Uterus (tissue), 3 donors: ENCODE measurements at regions not wholly inside any gene's neighbourhood (a gene's known extent, or its start where the extent isn't known, plus 50 kb on each side); places are given as distances from the start of the nearest gene placed in this dataset.

Experiments
- DNase-seq, 2 donors: peaks; one replicate each; pipeline ENCODE4 v3.0.0-alpha.2; 2019 to 2020
- H3K27ac ChIP-seq, 2 donors: fragments of 200-600 bp; sonication (generic); 1 replicate in 1 of 2; 2 replicates in 1 of 2; pipeline ENCODE4 v1.5.1; 2016 to 2018
- H3K27me3 ChIP-seq, 2 donors: fragments of 200-600 bp; sonication (generic); one replicate each; pipeline ENCODE4 v1.5.1; 2018 to 2019; ENCODE audit warnings: control low read depth in 1 of 2
- H3K36me3 ChIP-seq, 2 donors: fragments of 200-600 bp; sonication (generic); one replicate each; pipeline ENCODE4 v1.5.1; 2019; ENCODE audit warnings: control low read depth in 1 of 2
- H3K4me1 ChIP-seq, 2 donors: fragments of 200-600 bp; sonication (generic); one replicate each; pipeline ENCODE4 v1.5.1; 2018 to 2019; ENCODE audit warnings: control low read depth in 1 of 2
- H3K4me3 ChIP-seq, 2 donors: fragments of 200-600 bp; sonication (generic); 1 replicate in 1 of 2; 2 replicates in 1 of 2; pipeline ENCODE4 v1.5.1; 2018 to 2019; ENCODE audit warnings: mild to moderate bottlenecking in 1 of 2
- H3K9me3 ChIP-seq, 2 donors: fragments of 200-600 bp; sonication (generic); one replicate each; pipeline ENCODE4 v1.5.1; 2019; ENCODE audit warnings: control low read depth in 1 of 2
- POLR2A ChIP-seq, 2 donors: fragments of 450-650 bp; IDR thresholded peaks; one replicate each; pipeline ENCODE4 v1.6.1; 2016; ENCODE audit warnings: antibody characterized with exemption in 2 of 2, mild to moderate bottlenecking in 1 of 2, moderate library complexity in 1 of 2
- intact Hi-C: fragments of 100-400 bp; cut with DNase I; formaldehyde crosslinking; loops from one replicate; pipeline ENCODE4 v1.15.1; 2023; ENCODE audit warnings: low total_unique reads
- TF ChIP-seq, protein P1 (sequence below), 4 experiments: fragments of 200-600 bp in 2 of 4; fragments of 450-650 bp in 2 of 4; sonication (generic) in 2 of 4; IDR thresholded peaks; one replicate each; pipeline ENCODE4 v1.5.1; 2016 to 2019; ENCODE audit warnings: antibody characterized with exemption in 4 of 4, mild to moderate bottlenecking in 2 of 4, moderate library complexity in 1 of 4
- donor health status: DM: yes; HTN: yes; CAD: no.

DNA sequence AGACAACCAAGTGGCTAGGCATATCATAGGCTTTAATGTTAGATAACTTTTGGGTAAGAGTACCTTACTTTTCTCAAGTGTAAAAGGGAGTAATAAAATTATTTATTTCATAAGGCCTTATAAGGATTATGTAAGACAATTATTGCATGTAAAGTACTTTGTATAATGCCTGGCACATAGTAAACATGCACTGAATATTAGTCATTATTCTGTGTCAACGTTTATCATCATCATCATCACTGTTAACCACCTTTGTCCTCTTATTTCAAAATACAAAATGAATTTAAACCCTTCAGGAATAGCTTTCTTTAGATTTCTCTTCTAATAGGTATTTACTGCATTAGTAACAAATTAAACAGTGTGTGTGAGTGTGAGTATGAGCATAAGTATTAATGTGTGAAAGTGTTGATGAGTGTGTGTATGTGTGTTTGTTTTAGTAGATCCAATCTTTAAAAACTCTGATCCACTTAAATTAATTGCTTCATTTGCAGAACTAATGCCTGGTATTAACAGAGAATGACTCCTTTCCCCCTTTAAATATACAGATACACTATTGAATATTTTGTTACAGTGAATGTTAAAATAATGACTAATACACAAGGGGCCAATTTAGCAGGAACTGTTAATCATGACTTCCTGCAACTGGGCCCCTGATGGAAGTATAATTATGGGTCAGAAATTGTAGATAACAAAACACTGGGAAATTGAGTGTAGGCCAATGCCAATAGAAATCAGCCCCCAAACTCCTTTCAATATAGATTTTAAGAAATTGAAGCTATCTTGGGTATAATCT, 213.3 kb upstream of the FZD8 start:
- no peak for DNase-seq
- no peak overlapping the region for H3K27ac ChIP-seq
- no peaks in the 10 kb centered on the region for H3K27me3 ChIP-seq
- intact Hi-C loops, result no loop called here
- no peaks in the 10 kb centered on the region for H3K4me1 ChIP-seq
- no peak overlapping the region for H3K4me3 ChIP-seq
- no peaks in the 10 kb centered on the region for H3K9me3 ChIP-seq
- TF ChIP-seq, protein P1, sequence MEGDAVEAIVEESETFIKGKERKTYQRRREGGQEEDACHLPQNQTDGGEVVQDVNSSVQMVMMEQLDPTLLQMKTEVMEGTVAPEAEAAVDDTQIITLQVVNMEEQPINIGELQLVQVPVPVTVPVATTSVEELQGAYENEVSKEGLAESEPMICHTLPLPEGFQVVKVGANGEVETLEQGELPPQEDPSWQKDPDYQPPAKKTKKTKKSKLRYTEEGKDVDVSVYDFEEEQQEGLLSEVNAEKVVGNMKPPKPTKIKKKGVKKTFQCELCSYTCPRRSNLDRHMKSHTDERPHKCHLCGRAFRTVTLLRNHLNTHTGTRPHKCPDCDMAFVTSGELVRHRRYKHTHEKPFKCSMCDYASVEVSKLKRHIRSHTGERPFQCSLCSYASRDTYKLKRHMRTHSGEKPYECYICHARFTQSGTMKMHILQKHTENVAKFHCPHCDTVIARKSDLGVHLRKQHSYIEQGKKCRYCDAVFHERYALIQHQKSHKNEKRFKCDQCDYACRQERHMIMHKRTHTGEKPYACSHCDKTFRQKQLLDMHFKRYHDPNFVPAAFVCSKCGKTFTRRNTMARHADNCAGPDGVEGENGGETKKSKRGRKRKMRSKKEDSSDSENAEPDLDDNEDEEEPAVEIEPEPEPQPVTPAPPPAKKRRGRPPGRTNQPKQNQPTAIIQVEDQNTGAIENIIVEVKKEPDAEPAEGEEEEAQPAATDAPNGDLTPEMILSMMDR (IDR thresholded peaks at IDR 0.05), result no peak
- no peak for TF ChIP-seq POLR2A (IDR thresholded peaks at IDR 0.05)
- H3K36me3 ChIP-seq, result no peaks in the 10 kb centered on the region

GRCh38 chr10:35854661-35855060, 212.6 kb upstream of the FZD8 start:
- intact Hi-C loops, result no loop called here
- H3K27ac ChIP-seq, result no peak overlapping the region
- no peaks in the 10 kb centered on the region for H3K36me3 ChIP-seq
- TF ChIP-seq, protein P1 (IDR thresholded peaks at IDR 0.05), result no peak
- TF ChIP-seq POLR2A (IDR thresholded peaks at IDR 0.05), result no peak
- H3K4me1 ChIP-seq, result no peaks in the 10 kb centered on the region
- no peak for DNase-seq
- no peaks in the 10 kb centered on the region for H3K9me3 ChIP-seq
- H3K27me3 ChIP-seq, result no peaks in the 10 kb centered on the region
- H3K4me3 ChIP-seq, result no peak overlapping the region

- Histone ChIP-seq H3K36me3 (no peaks in the 10 kb centered on the region), H3K9me3 (no peaks in the 10 kb centered on the region), H3K4me1 (no peaks in the 10 kb centered on the region), H3K4me3 (no peak overlapping the region), H3K27me3 (no peaks in the 10 kb centered on the region), H3K27ac (no peak overlapping the region)
- intact Hi-C loops, result no loop called here
- DNase-seq, result no peak
- TF ChIP-seq POLR2A (IDR thresholded peaks at IDR 0.05), result no peak
- TF ChIP-seq, protein P1 (IDR thresholded peaks at IDR 0.05), result no peak
Observed at GRCh38 chr10:35852721-35853120, 210.6 kb upstream of the FZD8 start.

- no peak for DNase-seq
- Histone ChIP-seq H3K4me3 (no peak overlapping the region), H3K27me3 (no peaks in the 10 kb centered on the region), H3K9me3 (no peaks in the 10 kb centered on the region), H3K4me1 (no peaks in the 10 kb centered on the region), H3K27ac (no peak overlapping the region), H3K36me3 (no peaks in the 10 kb centered on the region)
- intact Hi-C loops, result no loop called here
- TF ChIP-seq POLR2A (IDR thresholded peaks at IDR 0.05), result no peak
- TF ChIP-seq, protein P1 (IDR thresholded peaks at IDR 0.05), result no peak
Observed at GRCh38 chr10:35848412-35848811, 206.3 kb upstream of the FZD8 start.

DNA sequence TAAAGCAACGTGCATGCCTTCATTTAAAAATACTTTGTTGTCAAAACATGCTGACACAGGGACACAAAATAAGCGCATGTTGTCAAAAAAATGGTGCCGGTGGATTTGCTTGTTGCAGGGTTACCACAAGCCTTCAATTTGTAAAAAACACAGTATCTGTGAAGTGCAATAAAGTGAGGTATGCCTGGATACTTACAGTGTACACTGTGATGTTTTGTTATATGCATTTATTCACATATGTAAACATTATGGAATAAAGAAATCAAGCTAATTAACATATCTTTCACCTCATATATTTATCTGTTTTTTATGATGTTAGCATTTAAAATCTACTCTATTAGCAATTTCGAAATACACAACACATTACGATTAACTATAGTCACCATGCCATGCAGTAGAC, 202.6 kb upstream of the FZD8 start:
- Histone ChIP-seq H3K36me3 (no peaks in the 10 kb centered on the region), H3K9me3 (no peaks in the 10 kb centered on the region), H3K4me1 (no peaks in the 10 kb centered on the region), H3K27me3 (no peaks in the 10 kb centered on the region), H3K4me3 (no peak overlapping the region), H3K27ac (no peak overlapping the region)
- TF ChIP-seq POLR2A (IDR thresholded peaks at IDR 0.05), result no peak
- TF ChIP-seq, protein P1 (IDR thresholded peaks at IDR 0.05), result no peak
- intact Hi-C loops, result no loop called here
- DNase-seq, result no peak
